Naive thymus-derived CD4-positive, alpha-beta T cell (primary cell): ENCODE measurements at regions not wholly inside any gene's neighbourhood (a gene's known extent, or its start where the extent isn't known, plus 50 kb on each side); places are given as distances from the start of the nearest gene placed in this dataset.

ENCODE experiments used
- ATAC-seq: fragments of 150-1000 bp; cut with Tn5 transposase; 2 replicates; pipeline ENCODE4 v1.10.0; 2021; ENCODE audit warnings: mild to moderate bottlenecking, moderate library complexity
- CTCF ChIA-PET: fragments of 350-600 bp; sonication (Branson Sonifier 250); formaldehyde crosslinking; loops from one replicate; lab custom pipeline; 2021; ENCODE audit warnings: antibody characterized with exemption; lab: Charles Lee
- POLR2A ChIA-PET: fragments of 350-600 bp; sonication (Branson Sonifier 250); formaldehyde crosslinking; loops from one replicate; lab custom pipeline; 2021; ENCODE audit warnings: antibody characterized with exemption, inconsistent platforms; lab: Charles Lee
- DNase-seq, 9 donors: peaks; one replicate each; pipeline versions ENCODE4 v3.0.0 to v3.0.0-alpha.2; 2020 to 2022; ENCODE audit warnings: mixed read lengths in 1 of 9
- H3K27ac ChIP-seq: one replicate; pipeline ENCODE4 v1.7.0; 2013; ENCODE audit warnings: mild to moderate bottlenecking, low read depth, low read length, moderate library complexity
- H3K27me3 ChIP-seq, 2 donors: one replicate each; pipeline ENCODE4 v1.7.0; 2013; ENCODE audit warnings: low read length in 2 of 2, mild to moderate bottlenecking in 2 of 2, moderate library complexity in 2 of 2; ENCODE audit not compliant: control insufficient read depth in 2 of 2, insufficient read depth in 2 of 2
- H3K36me3 ChIP-seq, 3 experiments: 1 replicate in 2 of 3; 2 replicates in 1 of 3; pipeline ENCODE4 v1.7.0; 2013; ENCODE audit warnings: low read length in 3 of 3, mild to moderate bottlenecking in 3 of 3, moderate library complexity in 1 of 3; ENCODE audit not compliant: insufficient read depth in 3 of 3, control insufficient read depth in 2 of 3
- H3K4me1 ChIP-seq, 2 donors: one replicate each; pipeline ENCODE4 v1.7.0; 2013; ENCODE audit warnings: low read length in 2 of 2, mild to moderate bottlenecking in 2 of 2, moderate library complexity in 1 of 2; ENCODE audit not compliant: control insufficient read depth in 2 of 2, insufficient read depth in 2 of 2
- H3K4me3 ChIP-seq: 2 replicates; pipeline ENCODE4 v1.7.0; 2013; ENCODE audit warnings: mild to moderate bottlenecking, low read length
- H3K9me3 ChIP-seq, 3 experiments: 1 replicate in 2 of 3; 2 replicates in 1 of 3; pipeline ENCODE4 v1.7.0; 2013; ENCODE audit warnings: low read length in 3 of 3; ENCODE audit not compliant: control insufficient read depth in 2 of 3
- H3K27ac Mint-ChIP-seq, 9 donors: one replicate each; pipeline ENCODE4 v1.8.0; 2020 to 2022; ENCODE audit warnings: mixed read lengths in 9 of 9, mild to moderate bottlenecking in 8 of 9, moderate library complexity in 5 of 9, inconsistent platforms in 2 of 9
- H3K27me3 Mint-ChIP-seq, 5 donors: one replicate each; pipeline ENCODE4 v1.8.0; 2021 to 2022; ENCODE audit warnings: mixed read lengths in 5 of 5, mild to moderate bottlenecking in 1 of 5
- H3K36me3 Mint-ChIP-seq, 5 donors: one replicate each; pipeline ENCODE4 v1.8.0; 2020 to 2022; ENCODE audit warnings: mixed read lengths in 5 of 5, mild to moderate bottlenecking in 3 of 5, inconsistent platforms in 1 of 5
- H3K4me1 Mint-ChIP-seq, 7 donors: one replicate each; pipeline ENCODE4 v1.8.0; 2020 to 2022; ENCODE audit warnings: mixed read lengths in 7 of 7, mild to moderate bottlenecking in 3 of 7, inconsistent platforms in 1 of 7
- H3K4me3 Mint-ChIP-seq, 10 donors: one replicate each; pipeline ENCODE4 v1.8.0; 2020 to 2022; ENCODE audit warnings: mild to moderate bottlenecking in 10 of 10, mixed read lengths in 10 of 10, moderate library complexity in 6 of 10, inconsistent platforms in 2 of 10
- H3K9me3 Mint-ChIP-seq, 11 donors: one replicate each; pipeline ENCODE4 v1.8.0; 2020 to 2022; ENCODE audit warnings: mixed read lengths in 11 of 11, mild to moderate bottlenecking in 4 of 11, inconsistent platforms in 1 of 11, moderate library complexity in 1 of 11
- intact Hi-C, 2 donors: fragments of 100-400 bp; cut with micrococcal nuclease; formaldehyde crosslinking; loops; one replicate each; pipeline ENCODE4 v1.15.1; 2023

DNA sequence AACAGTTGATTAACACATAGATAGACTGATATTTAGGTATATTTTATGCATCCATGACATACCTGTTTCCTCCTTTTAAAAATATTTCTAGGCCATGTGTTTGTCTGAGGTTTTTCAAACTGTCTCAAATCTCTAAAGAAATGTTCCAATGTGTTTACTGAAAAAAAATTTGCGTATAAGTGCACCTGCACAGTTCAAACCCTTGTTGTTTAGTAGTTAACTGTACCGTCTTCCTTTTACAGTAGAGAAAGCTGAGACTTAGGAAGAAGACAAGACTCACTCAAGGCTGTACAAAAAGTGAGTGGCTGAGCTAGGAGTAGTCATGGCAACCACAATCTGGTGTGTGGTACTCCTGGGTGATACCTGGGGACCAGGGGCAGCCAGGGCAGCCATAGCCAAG lies 934.6 kb downstream of the VRK1 start:
- peak overlapping the region in 3 of 10 donors; percentile 5 to 36 (median 20) for H3K4me3 Mint-ChIP-seq
- intact Hi-C loops, result no loop called here
- Histone ChIP-seq H3K27me3 (no peaks in the 10 kb centered on the region), H3K36me3 (no peaks in the 10 kb centered on the region), H3K9me3 (no peaks in the 10 kb centered on the region), H3K4me1 (peaks cover 0 to 18% of the 10 kb centered on the region in 2 donors), H3K4me3 (no peak overlapping the region), H3K27ac (no peak overlapping the region)
- peaks cover 10 to 40% (median 37%) of the 10 kb centered on the region in 7 donors for H3K4me1 Mint-ChIP-seq
- ChIA-PET POLR2A (interaction anchor here (0.7 to 1.6 kb wide), 3 partner anchors 9 to 24 kb away, joined by 3 read pairs; no protein-coding TSS in a partner anchor), CTCF (no interaction called here)
- peaks cover 0 to 4% (median 0%) of the 10 kb centered on the region in 11 donors for H3K9me3 Mint-ChIP-seq
- H3K36me3 Mint-ChIP-seq, result peaks cover 0 to 8% (median 0%) of the 10 kb centered on the region in 5 donors
- peaks cover 0 to 3% (median 0%) of the 10 kb centered on the region in 5 donors for H3K27me3 Mint-ChIP-seq
- ATAC-seq, result no peak
- peak overlapping the region in 7 of 9 donors; percentile 36 to 81 (median 77) for H3K27ac Mint-ChIP-seq
- no peak for DNase-seq

- H3K4me1 ChIP-seq, result no peaks in the 10 kb centered on the region
- no peaks in the 10 kb centered on the region for H3K27me3 ChIP-seq
- DNase-seq (no peak), ATAC-seq (no peak)
- Mint-ChIP-seq H3K9me3 (peaks cover 0 to 16% (median 6%) of the 10 kb centered on the region in 11 donors), H3K4me1 (peaks cover 0 to 6% (median 0%) of the 10 kb centered on the region in 7 donors), H3K27me3 (peaks cover 0 to 4% (median 0%) of the 10 kb centered on the region in 5 donors), H3K27ac (no peak overlapping the region), H3K4me3 (no peak overlapping the region), H3K36me3 (peaks cover 0 to 8% (median 0%) of the 10 kb centered on the region in 5 donors)
- no peak overlapping the region for H3K4me3 ChIP-seq
- POLR2A ChIA-PET, result no interaction called here
- intact Hi-C loops, result no loop called here
- CTCF ChIA-PET, result no interaction called here
- H3K9me3 ChIP-seq, result no peaks in the 10 kb centered on the region
- H3K27ac ChIP-seq, result no peak overlapping the region
- H3K36me3 ChIP-seq, result no peaks in the 10 kb centered on the region
Measured at GRCh38 chr14:97747316-97747715, 950.1 kb downstream of the VRK1 start.

DNA sequence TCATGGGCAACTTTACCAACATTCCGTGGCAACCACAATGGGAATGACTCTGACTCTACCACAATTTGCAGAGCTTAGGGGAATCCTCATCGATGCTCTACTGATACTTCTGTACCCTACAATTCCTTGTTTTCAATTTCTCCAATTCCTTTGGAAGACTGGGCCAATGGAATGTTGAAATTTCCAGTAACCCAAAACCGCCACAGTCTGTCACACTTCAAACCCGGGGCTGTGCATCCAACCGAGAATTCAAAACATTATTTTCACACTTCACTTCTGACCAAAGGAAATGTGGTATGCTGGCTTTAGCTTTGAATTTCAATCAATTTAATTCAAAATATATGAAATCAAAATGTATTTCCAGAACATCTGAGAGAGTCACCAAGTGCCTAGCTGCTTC lies 951.4 kb downstream of the VRK1 start:
- Histone ChIP-seq H3K9me3 (no peaks in the 10 kb centered on the region), H3K36me3 (no peaks in the 10 kb centered on the region), H3K27ac (no peak overlapping the region), H3K27me3 (no peaks in the 10 kb centered on the region), H3K4me1 (no peaks in the 10 kb centered on the region), H3K4me3 (no peak overlapping the region)
- Mint-ChIP-seq H3K4me3 (no peak overlapping the region), H3K27me3 (peaks cover 0 to 4% (median 0%) of the 10 kb centered on the region in 5 donors), H3K4me1 (peaks cover 0 to 6% (median 0%) of the 10 kb centered on the region in 7 donors), H3K36me3 (peaks cover 0 to 8% (median 0%) of the 10 kb centered on the region in 5 donors), H3K27ac (no peak overlapping the region), H3K9me3 (peaks cover 0 to 16% (median 6%) of the 10 kb centered on the region in 11 donors)
- CTCF ChIA-PET, result no interaction called here
- no peak for ATAC-seq
- intact Hi-C loops, result no loop called here
- no peak for DNase-seq
- POLR2A ChIA-PET, result interaction anchor here (0.6 to 1.3 kb wide), 2 partner anchors 10 to 315 kb away, joined by 3 to 4 read pairs; no protein-coding TSS in a partner anchor

- no peak overlapping the region for H3K27ac Mint-ChIP-seq
- Histone ChIP-seq H3K4me1 (peaks cover 0 to 5% of the 10 kb centered on the region in 2 donors), H3K27ac (no peak overlapping the region), H3K9me3 (no peaks in the 10 kb centered on the region), H3K27me3 (no peaks in the 10 kb centered on the region), H3K36me3 (no peaks in the 10 kb centered on the region), H3K4me3 (no peak overlapping the region)
- H3K4me1 Mint-ChIP-seq, result peaks cover 5 to 11% (median 10%) of the 10 kb centered on the region in 7 donors
- no peaks in the 10 kb centered on the region for H3K27me3 Mint-ChIP-seq
- ChIA-PET CTCF (interaction anchor here (1.0 to 1.5 kb wide), 2 partner anchors 33 to 285 kb away, joined by 3 read pairs; no protein-coding TSS in a partner anchor), POLR2A (interaction anchor here (0.7 to 1.0 kb wide), 2 partner anchors 27 to 1149 kb away, joined by 3 read pairs; no protein-coding TSS in a partner anchor)
- ATAC-seq, result no peak
- no peaks in the 10 kb centered on the region for H3K36me3 Mint-ChIP-seq
- H3K9me3 Mint-ChIP-seq, result peaks cover 0 to 2% (median 0%) of the 10 kb centered on the region in 11 donors
- no peak overlapping the region for H3K4me3 Mint-ChIP-seq
- no peak for DNase-seq
- intact Hi-C loops, result no loop called here
Measured at GRCh38 chr14:97757491-97757890, 960.3 kb downstream of the VRK1 start.

DNA sequence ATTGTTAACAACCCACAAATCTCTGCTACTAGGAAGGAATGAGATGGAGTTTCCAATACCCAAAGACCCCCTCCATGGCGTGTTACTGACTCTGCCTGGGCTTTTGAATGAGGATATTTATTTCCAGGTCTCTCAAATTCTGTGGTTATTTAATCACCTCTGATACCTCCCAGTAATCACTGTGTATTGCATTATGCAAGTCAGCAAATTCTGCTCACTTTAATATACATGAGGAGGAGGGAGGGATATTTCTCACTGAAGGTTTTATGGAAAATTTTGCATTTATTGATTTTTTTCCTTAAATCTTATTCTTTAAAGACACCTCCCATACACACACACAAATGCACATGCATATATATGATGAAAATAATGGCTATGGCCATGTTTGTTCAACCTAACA lies 962.9 kb downstream of the VRK1 start:
- Histone ChIP-seq H3K4me1 (peaks cover 0 to 14% of the 10 kb centered on the region in 2 donors), H3K27ac (no peak overlapping the region), H3K27me3 (no peaks in the 10 kb centered on the region), H3K4me3 (no peak overlapping the region), H3K9me3 (no peaks in the 10 kb centered on the region), H3K36me3 (no peaks in the 10 kb centered on the region)
- no peaks in the 10 kb centered on the region for H3K27me3 Mint-ChIP-seq
- H3K27ac Mint-ChIP-seq, result no peak overlapping the region
- ChIA-PET POLR2A (no interaction called here), CTCF (no interaction called here)
- DNase-seq (no peak), ATAC-seq (no peak)
- no peaks in the 10 kb centered on the region for H3K36me3 Mint-ChIP-seq
- peaks cover 10 to 28% (median 21%) of the 10 kb centered on the region in 7 donors for H3K4me1 Mint-ChIP-seq
- H3K9me3 Mint-ChIP-seq, result no peaks in the 10 kb centered on the region
- intact Hi-C loops, result no loop called here
- H3K4me3 Mint-ChIP-seq, result no peak overlapping the region

GRCh38 chr14:97762386-97762785 lies 965.2 kb downstream of the VRK1 start:
- Histone ChIP-seq H3K4me3 (no peak overlapping the region), H3K4me1 (peaks cover 0 to 14% of the 10 kb centered on the region in 2 donors), H3K27me3 (no peaks in the 10 kb centered on the region), H3K36me3 (no peaks in the 10 kb centered on the region), H3K9me3 (no peaks in the 10 kb centered on the region), H3K27ac (no peak overlapping the region)
- DNase-seq (no peak), ATAC-seq (no peak)
- POLR2A ChIA-PET, result interaction anchor here (0.7 kb wide), 1 partner anchor 116 kb away, joined by 3 read pairs; no protein-coding TSS in a partner anchor
- no peaks in the 10 kb centered on the region for H3K27me3 Mint-ChIP-seq
- H3K36me3 Mint-ChIP-seq, result no peaks in the 10 kb centered on the region
- intact Hi-C loops, result no loop called here
- peaks cover 10 to 28% (median 21%) of the 10 kb centered on the region in 7 donors for H3K4me1 Mint-ChIP-seq
- CTCF ChIA-PET, result no interaction called here
- peak overlapping the region in 9 of 10 donors; percentile 3 to 70 (median 16) for H3K4me3 Mint-ChIP-seq
- no peaks in the 10 kb centered on the region for H3K9me3 Mint-ChIP-seq
- peak overlapping the region in 5 of 9 donors; percentile 14 to 55 (median 48) for H3K27ac Mint-ChIP-seq
